AG09309 (cell line): ENCODE measurements at regions not wholly inside any gene's neighbourhood (a gene's known extent, or its start where the extent isn't known, plus 50 kb on each side); places are given as distances from the start of the nearest gene placed in this dataset.

Experiments used
- DNase-seq: peaks from one replicate; pipeline ENCODE4 v3.0.0-alpha.2; 2010; ENCODE audit warnings: low read depth
- H3K4me3 ChIP-seq: 2 replicates; pipeline ENCODE4 v1.5.1; 2011; ENCODE audit warnings: mild to moderate bottlenecking, low read depth, low read length, moderate library complexity; ENCODE audit not compliant: control insufficient read depth
- TF ChIP-seq, protein P1 (sequence below): IDR thresholded peaks from 2 replicates; pipeline ENCODE4 v1.5.1; 2011; ENCODE audit warnings: mild to moderate bottlenecking, low read depth, low read length, inconsistent platforms; ENCODE audit not compliant: insufficient read depth, control insufficient read depth; ENCODE audit errors: missing control alignments

DNA sequence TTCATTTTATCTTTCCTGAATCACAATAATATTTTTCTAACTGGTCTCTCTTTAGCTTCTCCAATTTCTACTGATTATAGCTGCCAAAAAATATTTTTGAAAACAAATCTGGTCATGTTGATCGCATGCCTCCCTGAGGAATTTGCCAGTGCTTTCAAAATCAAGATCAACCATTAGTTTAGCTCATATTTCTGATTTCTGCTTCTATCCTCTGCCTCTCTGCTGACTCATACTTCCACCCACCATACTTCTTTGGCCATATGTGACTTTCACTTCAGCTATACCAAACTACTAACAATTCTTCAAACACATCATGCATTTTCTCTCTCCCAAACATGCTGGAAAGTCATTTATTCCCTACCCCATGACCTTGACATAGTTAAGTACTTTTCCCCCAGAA lies 636.5 kb downstream of the TLE1 start:
- TF ChIP-seq, protein P1, sequence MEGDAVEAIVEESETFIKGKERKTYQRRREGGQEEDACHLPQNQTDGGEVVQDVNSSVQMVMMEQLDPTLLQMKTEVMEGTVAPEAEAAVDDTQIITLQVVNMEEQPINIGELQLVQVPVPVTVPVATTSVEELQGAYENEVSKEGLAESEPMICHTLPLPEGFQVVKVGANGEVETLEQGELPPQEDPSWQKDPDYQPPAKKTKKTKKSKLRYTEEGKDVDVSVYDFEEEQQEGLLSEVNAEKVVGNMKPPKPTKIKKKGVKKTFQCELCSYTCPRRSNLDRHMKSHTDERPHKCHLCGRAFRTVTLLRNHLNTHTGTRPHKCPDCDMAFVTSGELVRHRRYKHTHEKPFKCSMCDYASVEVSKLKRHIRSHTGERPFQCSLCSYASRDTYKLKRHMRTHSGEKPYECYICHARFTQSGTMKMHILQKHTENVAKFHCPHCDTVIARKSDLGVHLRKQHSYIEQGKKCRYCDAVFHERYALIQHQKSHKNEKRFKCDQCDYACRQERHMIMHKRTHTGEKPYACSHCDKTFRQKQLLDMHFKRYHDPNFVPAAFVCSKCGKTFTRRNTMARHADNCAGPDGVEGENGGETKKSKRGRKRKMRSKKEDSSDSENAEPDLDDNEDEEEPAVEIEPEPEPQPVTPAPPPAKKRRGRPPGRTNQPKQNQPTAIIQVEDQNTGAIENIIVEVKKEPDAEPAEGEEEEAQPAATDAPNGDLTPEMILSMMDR: no peak
- no peak overlapping the region for H3K4me3 ChIP-seq
- DNase-seq: no peak

DNA sequence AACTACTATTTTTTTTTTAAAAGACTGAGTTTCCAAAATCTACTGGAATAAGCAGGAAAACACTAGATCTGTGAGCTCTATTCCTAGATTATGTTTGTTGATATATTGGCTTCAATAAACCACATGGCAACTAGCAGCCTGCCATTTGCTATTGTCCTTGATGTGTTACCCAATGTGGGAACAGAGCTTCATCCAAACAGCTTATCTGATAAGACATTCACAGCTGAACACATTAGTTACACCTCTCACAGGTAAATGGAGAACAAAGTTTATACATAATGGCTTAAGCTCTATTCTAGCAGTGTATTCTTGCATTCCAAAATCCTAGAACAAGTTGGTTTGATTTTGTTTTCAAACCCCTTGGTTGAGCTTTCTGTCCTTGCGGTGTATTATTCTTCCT lies 642.1 kb downstream of the TLE1 start:
- no peak for DNase-seq
- TF ChIP-seq, protein P1: no peak
- H3K4me3 ChIP-seq: no peak overlapping the region

DNA sequence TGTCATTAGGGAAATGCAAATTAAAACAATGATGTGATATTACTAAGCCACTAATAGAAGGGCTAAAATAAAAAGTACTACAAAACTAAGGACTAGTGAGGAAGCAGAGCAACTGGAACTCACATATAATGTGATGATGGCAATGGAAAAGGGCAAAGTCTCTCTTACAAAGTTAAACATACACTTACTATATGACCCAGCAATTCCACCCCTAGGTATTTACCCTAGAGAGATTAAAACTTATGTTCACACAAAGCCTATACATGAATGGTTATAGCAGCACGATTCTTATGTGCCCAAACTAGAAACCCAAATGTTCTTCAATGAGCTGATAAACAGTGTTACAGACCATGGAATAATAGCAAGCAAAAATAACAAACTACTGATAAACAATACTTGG lies 643.7 kb downstream of the TLE1 start:
- TF ChIP-seq, protein P1: no peak
- no peak for DNase-seq
- no peak overlapping the region for H3K4me3 ChIP-seq

DNA sequence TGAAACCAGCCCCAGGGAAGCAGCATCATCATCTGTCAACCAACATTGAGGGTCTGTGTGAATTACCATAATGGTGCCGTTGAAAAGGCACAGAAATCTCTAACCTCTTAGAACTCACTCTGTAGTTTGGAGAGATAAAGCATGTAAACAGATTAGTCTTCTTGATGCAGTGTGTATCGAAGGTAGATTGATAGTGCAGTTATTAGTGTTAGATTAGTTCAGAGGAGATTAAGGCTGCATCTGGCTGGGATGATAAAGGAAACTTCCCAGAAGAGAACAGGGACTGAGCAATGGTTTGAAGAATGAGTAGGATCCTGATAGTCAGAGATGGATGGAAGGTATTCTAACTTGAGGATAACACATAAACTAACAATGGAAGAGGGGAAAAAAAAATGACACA lies 651.5 kb downstream of the TLE1 start:
- no peak overlapping the region for H3K4me3 ChIP-seq
- TF ChIP-seq, protein P1: no peak
- DNase-seq: no peak

DNA sequence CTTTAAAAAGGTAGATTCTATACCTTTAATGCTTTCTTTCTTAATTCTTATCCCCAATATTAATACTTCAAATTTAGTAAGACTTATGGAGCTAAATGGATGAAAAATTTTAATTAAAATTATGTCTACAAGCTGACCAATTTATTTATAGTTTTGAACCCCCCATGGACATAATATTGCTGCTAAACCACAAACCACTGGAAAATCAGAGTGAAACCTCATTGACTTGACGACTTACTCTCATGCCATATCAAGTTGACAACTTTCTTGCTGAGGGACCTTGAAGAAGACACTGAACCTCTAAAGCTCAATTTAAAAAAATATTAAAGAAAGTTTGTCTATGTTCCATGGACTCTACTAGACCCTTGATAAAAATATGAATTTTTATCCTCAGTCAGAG lies 653.7 kb downstream of the TLE1 start:
- no peak for DNase-seq
- H3K4me3 ChIP-seq: no peak overlapping the region
- TF ChIP-seq, protein P1: no peak

DNA sequence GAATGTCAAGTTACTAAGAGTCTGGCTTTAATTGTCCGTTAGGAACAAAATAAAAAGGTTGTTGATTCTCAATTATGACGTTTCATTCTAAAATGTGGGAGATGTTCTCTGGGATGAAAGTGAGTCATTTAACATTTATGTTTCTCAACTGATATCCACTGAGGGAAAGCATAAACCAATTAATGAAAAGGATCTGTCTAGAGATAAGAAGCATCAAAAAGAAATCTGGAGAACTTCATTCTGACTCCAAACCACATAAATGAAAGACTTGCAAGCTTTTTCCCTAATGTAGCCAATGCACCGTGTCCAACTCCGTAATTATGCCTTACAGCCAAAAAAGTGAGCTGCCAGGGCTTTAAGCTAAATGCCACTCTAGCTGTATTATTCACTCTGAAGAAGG lies 654.2 kb downstream of the TLE1 start:
- TF ChIP-seq, protein P1: no peak
- no peak overlapping the region for H3K4me3 ChIP-seq
- peak; percentile 32 for DNase-seq

DNA sequence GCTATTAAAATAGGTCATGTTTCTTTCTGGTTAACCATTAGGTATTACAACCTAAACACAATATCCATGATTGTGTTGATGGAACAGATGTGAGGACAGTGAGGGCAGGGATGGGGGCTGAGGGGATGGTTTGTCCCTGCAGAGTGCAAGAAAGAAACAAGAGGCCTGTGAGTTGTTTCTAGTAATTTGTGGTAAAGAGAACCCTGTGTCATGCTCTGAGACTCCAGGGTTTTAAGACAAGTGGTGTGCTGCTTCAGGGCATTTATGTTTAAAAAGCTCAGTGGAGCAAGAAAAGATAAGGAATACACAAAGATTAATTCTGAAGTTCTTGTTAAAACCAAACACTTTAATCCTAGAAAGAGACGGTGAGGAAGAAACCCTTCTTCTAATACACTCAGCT lies 656.5 kb downstream of the TLE1 start:
- no peak for DNase-seq
- H3K4me3 ChIP-seq: no peak overlapping the region
- TF ChIP-seq, protein P1: no peak
